ENCODE measurements at regions not wholly inside any gene's neighbourhood (a gene's known extent, or its start where the extent isn't known, plus 50 kb on each side); places are given as distances from the start of the nearest gene placed in this dataset.
"Not testable (repeated sequence)": the region's sequence is repeated elsewhere in the genome, so short reads cannot be mapped to it uniquely, and the experiment has no call there.

DNA sequence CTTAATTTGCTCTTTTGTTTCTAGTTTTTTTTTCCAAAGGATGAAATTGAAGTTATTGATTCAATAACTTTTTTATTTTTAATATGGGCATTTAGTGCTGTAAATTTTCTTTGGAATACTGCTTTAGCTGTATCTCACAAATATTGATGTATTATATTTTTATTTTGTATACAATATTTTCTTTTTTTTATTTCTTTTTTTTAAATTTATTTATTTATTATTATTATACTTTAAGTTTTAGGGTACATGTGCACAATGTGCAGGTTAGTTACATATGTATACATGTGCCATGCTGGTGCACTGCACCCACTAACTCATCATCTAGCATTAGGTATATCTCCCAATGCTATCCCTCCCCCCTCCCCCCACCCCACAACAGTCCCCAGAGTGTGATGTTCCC, 823.7 kb downstream of the KCTD16 start:
- CTCF ChIA-PET = interaction anchor here (0.5 kb wide), 1 partner anchor 33 kb away, joined by 4 read pairs; no protein-coding TSS in a partner anchor
- POLR2A ChIA-PET (ENCODE audit: unreplicated experiment); in situ Hi-C loops (cut with MboI; ENCODE audit: low sequenced_read_pairs): not testable (repeated sequence)

More for the DNA sequence above, 823.7 kb downstream of the KCTD16 start:
- intact Hi-C loops (cut with micrococcal nuclease); H3K36me3 ChIP-seq (ENCODE audit: control insufficient read depth, insufficient read depth, low read length); H3K14ac ChIP-seq (replicated peaks; ENCODE audit: low read depth, low read length); H3K9me1 ChIP-seq (ENCODE audit: insufficient read depth, low read length); ATAC-seq (ENCODE audit: low read depth); DNase-seq; H4K8ac ChIP-seq (ENCODE audit: low read depth in 2 of 2, low read length in 2 of 2); H3K18ac ChIP-seq (ENCODE audit: low read depth, low read length); H4K20me1 ChIP-seq (ENCODE audit: insufficient read depth, low read length); dilution Hi-C loops (cut with HindIII; ENCODE audit: low sequenced_read_pairs, unreplicated experiment); H2AFZ ChIP-seq (replicated peaks; ENCODE audit: low read length, poor library complexity); H3K27me3 ChIP-seq (ENCODE audit: control insufficient read depth, insufficient read depth, low read length); H3K23ac ChIP-seq (ENCODE audit: low read depth, low read length); H2BK20ac ChIP-seq (ENCODE audit: low read depth, low read length); H3K56ac ChIP-seq (ENCODE audit: extremely low read depth, insufficient read depth, low read length); H2BK15ac ChIP-seq (ENCODE audit: low read depth, low read length); H4K5ac ChIP-seq (ENCODE audit: low read depth, low read length); H3K4me3 ChIP-seq (ENCODE audit: insufficient read depth, low read depth, low read length); H3K27ac ChIP-seq (ENCODE audit: insufficient read depth, low read length); H3K9ac ChIP-seq (ENCODE audit: low read depth, low read length); H3K4me2 ChIP-seq (ENCODE audit: low read depth, low read length); H2BK5ac ChIP-seq (ENCODE audit: low read depth, low read length, poor library complexity, severe bottlenecking); H2BK120ac ChIP-seq (ENCODE audit: low read depth, low read length); BruUV-seq (replicated peaks); H4K91ac ChIP-seq (ENCODE audit: insufficient read depth, low read depth, low read length); H2AK9ac ChIP-seq (replicated peaks; ENCODE audit: low read depth, low read length, poor library complexity); H3K4me1 ChIP-seq (ENCODE audit: control insufficient read depth, insufficient read depth, low read length); H3K4ac ChIP-seq (ENCODE audit: low read depth, low read length); H3K9me3 ChIP-seq (ENCODE audit: control insufficient read depth, insufficient read depth, low read length); H2AK5ac ChIP-seq (ENCODE audit: low read depth, low read length); H3K79me1 ChIP-seq (ENCODE audit: low read depth in 1 of 2, low read length in 2 of 2): not testable (repeated sequence)

Measured in IMR-90 (cell line).